ENCODE measurements at regions not wholly inside any gene's neighbourhood (a gene's known extent, or its start where the extent isn't known, plus 50 kb on each side); places are given as distances from the start of the nearest gene placed in this dataset.
"Not testable (repeated sequence)": the region's sequence is repeated elsewhere in the genome, so short reads cannot be mapped to it uniquely, and the experiment has no call there.

DNA sequence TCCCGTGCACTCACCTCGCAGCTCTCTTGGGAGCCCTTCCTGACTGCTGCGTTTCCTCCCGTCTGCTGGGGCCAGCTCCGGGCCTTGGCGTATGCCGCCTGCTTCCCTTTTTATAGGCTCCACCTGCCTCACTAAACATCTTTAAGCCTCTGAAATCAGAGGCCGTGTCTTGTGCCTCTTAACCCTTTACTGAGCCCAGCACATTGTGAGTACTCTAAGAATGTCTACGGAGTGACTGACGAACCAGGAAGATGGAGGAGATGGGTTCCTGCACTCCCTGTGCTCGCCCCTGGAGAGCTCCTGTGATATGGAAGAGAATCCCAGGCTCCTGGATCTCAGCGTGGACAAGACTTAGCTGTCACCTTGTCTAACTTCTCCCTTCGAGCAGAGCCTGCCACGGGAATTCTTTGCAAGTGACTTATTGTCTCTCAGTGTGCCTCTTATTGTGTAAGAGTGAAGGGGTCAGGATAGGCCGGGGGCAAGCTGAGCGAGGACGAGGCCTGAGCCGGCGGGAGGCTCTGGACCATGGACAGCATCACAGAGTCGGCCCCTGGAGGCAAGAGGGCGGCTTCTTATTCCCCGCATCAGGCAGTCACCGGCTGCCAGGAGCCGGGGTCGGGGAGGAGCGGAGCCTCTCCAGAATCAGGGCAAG lies 70.9 kb upstream of the CCDC167 start:
- TF ChIP-seq, protein P1, sequence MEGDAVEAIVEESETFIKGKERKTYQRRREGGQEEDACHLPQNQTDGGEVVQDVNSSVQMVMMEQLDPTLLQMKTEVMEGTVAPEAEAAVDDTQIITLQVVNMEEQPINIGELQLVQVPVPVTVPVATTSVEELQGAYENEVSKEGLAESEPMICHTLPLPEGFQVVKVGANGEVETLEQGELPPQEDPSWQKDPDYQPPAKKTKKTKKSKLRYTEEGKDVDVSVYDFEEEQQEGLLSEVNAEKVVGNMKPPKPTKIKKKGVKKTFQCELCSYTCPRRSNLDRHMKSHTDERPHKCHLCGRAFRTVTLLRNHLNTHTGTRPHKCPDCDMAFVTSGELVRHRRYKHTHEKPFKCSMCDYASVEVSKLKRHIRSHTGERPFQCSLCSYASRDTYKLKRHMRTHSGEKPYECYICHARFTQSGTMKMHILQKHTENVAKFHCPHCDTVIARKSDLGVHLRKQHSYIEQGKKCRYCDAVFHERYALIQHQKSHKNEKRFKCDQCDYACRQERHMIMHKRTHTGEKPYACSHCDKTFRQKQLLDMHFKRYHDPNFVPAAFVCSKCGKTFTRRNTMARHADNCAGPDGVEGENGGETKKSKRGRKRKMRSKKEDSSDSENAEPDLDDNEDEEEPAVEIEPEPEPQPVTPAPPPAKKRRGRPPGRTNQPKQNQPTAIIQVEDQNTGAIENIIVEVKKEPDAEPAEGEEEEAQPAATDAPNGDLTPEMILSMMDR (IDR thresholded peaks at IDR 0.05; ENCODE audit: control insufficient read depth, insufficient read depth, low read depth, low read length, missing control alignments), result no peak
- DNase-seq (ENCODE audit: low read depth), result no peak
- H3K4me3 ChIP-seq (ENCODE audit: control insufficient read depth, low read depth, low read length), result no peak overlapping the region

DNA sequence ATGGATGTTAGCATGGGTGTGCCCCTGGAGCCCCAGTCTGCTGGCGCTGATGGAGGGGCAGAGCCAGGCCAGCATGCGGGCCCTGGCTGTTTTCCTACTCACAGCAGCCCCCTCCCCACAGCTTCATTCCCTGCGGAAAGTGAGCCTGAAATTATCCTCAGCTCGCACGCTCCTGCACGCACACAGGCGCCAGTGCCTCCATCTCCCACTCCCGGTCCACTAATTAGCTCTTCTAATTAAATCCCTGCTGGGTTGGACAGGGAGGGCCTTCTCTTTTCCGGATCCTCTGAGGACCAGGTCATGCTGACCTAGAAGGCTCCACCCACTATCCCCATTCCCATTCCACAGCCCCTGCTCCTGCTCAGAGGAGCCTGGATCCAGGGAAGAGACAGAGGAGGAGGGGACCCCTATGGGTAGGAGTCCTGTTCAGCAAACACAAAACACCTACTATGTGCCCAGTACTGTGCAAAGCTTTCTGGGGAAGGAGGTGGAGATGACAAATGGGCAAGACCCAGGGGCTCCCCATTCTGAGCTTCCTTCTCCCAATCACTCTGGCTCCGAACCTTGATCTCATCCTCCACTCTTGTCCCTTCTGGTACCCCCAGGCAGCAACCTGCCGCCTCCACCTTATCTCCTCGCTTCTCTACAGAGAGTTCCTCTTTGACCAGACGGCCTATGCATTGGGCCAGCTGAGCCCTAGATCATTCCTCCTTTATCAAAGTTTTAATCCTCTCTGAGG lies 70.2 kb upstream of the CCDC167 start:
- TF ChIP-seq, protein P1 (IDR thresholded peaks at IDR 0.05; ENCODE audit: control insufficient read depth, insufficient read depth, low read depth, low read length, missing control alignments), result no peak
- DNase-seq (ENCODE audit: low read depth), result no peak
- no peak overlapping the region for H3K4me3 ChIP-seq (ENCODE audit: control insufficient read depth, low read depth, low read length)

DNA sequence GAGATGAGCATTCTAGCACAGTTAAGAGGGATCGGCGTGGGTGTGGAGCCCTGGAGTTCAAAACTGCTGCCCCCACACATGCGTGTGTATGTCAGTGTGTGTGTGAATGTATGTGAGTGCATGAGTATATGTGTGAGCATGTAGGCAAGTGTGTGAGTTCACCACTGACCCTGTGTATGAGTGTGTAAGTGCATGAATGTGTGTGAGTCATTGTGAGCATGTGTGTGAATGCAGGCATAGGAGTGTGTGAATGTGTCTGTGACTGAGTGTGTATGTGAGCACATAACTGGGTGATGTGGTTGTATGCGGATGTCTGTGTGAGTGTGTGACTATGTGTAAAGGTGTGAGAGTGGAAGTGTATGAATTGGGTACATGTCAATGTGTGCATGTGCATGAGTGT lies 69.6 kb upstream of the CCDC167 start:
- TF ChIP-seq, protein P1 (IDR thresholded peaks at IDR 0.05; ENCODE audit: control insufficient read depth, insufficient read depth, low read depth, low read length, missing control alignments), result no peak
- no peak for DNase-seq (ENCODE audit: low read depth)
- H3K4me3 ChIP-seq (ENCODE audit: control insufficient read depth, low read depth, low read length), result no peak overlapping the region

DNA sequence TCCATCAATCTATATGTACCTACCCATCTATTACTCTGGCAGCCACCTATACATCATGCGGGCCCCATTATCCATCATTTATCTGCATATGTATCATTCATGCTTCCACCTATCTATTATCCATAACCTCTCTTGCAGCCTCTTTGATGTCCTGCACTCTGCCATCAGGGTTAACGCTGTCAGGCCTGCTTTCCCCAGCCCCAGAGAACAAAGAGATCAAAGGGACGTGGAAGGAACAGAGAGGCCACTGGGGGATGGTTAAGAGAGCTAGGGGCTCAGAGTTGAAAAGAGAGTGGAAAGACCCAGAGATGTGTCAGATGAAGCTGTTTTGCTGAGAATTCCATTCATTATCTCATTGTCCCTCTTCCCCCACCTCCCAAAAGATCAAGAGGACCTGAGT lies 67.3 kb upstream of the CCDC167 start:
- DNase-seq (ENCODE audit: low read depth), result no peak
- H3K4me3 ChIP-seq (ENCODE audit: control insufficient read depth, low read depth, low read length), result no peak overlapping the region
- TF ChIP-seq, protein P1 (IDR thresholded peaks at IDR 0.05; ENCODE audit: control insufficient read depth, insufficient read depth, low read depth, low read length, missing control alignments), result no peak

DNA sequence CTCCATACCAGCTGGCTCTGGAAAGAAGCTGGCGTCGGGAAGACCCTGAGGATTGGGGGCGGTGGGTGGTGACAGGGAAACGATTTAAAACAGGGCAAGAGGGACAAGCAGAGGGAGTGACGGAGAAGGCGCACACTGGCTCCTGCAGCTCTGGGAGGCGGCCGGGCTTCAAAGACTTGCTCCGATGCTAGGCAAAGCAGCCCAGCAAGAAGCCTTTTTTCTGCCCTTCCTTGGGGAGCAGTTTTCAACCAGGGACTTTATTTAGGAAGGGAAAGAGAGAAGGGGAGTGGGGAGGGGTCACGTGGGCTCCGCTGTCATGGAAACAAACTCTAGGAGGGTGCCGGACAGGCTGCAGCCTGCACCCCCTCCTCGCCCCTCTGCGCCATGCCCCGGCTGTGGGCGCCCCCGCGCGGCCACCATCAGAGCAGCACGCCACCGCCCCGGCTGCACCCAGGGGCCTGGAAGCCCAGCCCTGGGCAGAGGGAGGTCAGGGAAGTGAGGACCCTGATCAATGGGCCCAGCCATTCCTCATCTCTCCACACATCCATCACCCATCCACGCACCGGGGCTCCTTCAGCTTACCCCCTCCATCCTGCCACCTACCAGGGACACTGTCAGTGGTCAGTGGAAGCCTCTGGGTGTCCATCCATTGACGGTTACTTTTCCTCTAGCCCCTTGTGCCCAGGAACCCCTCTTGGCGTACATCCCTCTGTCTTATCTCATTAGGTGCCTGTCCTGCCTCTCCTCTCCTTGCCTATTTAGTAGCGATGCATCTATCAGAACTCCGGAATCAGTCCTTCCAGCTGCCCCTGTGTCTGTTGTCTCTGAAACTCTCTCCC lies 66.6 kb upstream of the CCDC167 start:
- TF ChIP-seq, protein P1 (IDR thresholded peaks at IDR 0.05; ENCODE audit: control insufficient read depth, insufficient read depth, low read depth, low read length, missing control alignments), result peak; percentile 80
- H3K4me3 ChIP-seq (ENCODE audit: control insufficient read depth, low read depth, low read length), result peak overlapping the region; percentile 51
- DNase-seq (ENCODE audit: low read depth), result no peak

DNA sequence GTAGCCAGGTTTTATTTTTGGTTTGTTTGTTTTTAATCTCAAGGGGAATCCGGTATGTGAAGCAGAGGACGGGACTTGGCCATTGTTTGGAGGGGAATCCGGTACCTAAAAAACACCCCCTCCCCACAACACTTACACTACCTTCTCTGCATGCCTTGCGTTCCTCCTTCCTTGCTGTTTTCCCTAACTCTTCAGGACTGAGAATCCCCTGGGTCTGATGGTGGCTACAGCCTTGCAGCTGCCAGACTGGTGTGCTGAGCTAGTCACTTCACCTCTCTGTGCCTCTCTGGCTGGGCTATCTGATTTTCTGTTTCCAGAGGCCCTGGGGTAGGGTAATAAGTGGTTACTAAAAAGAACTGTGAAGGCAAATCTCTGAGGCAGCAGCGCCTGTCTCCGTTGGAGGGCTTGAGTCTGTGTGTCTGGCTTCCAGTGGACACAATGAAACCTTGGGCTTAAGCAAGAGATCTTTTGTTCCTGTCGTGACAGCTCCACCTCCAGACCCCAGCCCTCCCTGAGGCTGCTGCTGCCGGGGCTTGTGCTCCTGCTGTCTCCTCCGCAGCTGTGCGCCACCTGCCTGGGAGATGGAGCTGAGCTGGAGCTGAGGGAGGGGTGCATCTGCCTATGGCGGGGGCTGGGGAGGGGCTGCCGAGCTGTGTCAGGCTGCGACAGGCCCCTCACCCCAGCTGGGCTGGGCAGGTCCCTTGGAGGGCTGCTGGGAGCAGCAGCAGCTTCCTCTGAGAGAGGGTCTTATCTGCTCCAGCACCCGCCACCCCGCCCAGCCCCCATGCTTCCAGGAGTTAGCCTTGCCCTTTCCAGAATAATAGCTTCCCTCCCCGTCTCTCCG lies 65.8 kb upstream of the CCDC167 start:
- TF ChIP-seq, protein P1 (IDR thresholded peaks at IDR 0.05; ENCODE audit: control insufficient read depth, insufficient read depth, low read depth, low read length, missing control alignments), result peak; percentile 11
- DNase-seq (ENCODE audit: low read depth), result no peak
- peak overlapping the region; percentile 51 for H3K4me3 ChIP-seq (ENCODE audit: control insufficient read depth, low read depth, low read length)

DNA sequence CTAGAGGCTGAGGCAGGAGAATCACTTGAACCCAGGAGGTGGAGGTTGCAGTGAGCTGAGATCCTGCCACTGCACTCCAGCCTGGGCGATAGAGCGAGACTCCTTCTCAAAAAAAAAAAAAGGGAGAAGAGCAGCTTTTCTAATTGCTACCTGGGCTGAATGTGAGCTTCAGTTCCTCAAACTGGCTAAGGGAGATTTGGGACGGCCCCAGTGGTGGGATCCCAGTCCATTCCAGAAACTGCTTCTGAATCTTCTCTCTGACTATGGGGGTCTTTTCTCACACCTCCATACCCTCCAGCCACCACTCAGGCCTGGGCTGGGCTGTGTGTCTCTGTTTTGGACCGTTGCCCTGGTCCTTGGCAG lies 63.2 kb upstream of the CCDC167 start:
- H3K4me3 ChIP-seq (ENCODE audit: control insufficient read depth, low read depth, low read length); DNase-seq (ENCODE audit: low read depth): not testable (repeated sequence)
